Stimulated activated CD4-positive, alpha-beta T cell treated with anti-CD3 and anti-CD28 coated beads, TNF-alpha, amount 100 ng/mL, for 1 hour (primary cell): ENCODE measurements at regions not wholly inside any gene's neighbourhood (a gene's known extent, or its start where the extent isn't known, plus 50 kb on each side); places are given as distances from the start of the nearest gene placed in this dataset.

Experiments
- DNase-seq, 3 donors: peaks; one replicate each; pipeline ENCODE4 v3.0.0-alpha.2; 2020; ENCODE audit warnings: low read depth in 3 of 3, low spot score in 1 of 3

DNA sequence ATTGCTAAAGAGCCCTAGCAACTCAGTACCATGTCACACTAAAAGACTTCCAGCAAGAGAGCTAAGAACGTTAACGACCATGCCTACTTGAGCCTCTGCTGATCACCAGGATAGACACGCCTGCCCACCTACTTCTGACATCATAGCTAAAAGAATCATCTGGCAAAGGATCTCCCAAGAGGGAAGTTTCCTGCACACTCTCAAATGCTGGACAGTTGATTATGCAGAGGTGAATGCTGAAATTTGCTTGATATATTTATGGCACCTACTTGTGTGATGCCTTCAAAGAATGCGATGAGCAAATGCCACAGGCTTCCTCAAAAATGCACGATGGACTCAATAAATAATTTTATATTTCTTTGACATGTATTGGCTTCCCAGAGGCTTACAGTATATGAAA, 113.6 kb downstream of the GALC start:
- DNase-seq, result no peak

DNA sequence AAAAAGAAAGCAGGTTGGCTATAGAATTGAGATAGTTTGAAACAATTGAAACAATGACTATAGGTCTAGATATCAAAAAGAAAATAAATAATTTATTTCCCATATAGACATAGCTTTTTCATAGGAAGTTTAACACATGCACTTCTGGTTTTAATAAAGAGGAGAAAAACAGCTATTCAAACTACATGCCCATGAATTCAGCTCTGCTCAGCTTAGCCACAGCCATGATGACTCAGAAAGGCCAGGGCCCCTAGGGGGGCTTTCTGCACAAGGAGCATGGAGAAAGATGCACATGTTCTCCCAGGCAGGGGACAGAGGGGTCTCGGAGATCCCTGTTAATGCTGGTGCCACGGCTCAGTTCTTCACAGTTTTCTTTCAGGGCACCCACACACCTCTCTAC, 114.0 kb downstream of the GALC start:
- no peak for DNase-seq

DNA sequence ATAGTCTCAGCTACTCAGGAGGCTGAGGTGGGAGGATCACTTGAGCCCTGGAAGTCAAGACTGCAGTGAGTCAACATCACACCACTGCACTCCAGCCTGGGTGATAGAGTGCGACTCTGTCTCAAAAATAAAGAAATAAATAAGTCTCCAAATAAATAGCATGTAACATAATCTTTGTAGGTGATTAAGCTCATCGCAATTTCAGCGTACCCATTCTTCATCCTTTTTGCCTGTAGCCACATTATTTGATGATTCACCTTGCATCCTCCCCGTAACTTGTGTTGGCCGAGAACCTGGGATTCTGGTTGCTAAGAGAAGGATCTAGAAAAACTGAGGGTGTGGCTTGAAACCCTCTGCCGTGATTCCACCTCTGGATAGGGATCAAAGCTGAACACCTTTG, 115.1 kb downstream of the GALC start:
- no peak for DNase-seq

DNA sequence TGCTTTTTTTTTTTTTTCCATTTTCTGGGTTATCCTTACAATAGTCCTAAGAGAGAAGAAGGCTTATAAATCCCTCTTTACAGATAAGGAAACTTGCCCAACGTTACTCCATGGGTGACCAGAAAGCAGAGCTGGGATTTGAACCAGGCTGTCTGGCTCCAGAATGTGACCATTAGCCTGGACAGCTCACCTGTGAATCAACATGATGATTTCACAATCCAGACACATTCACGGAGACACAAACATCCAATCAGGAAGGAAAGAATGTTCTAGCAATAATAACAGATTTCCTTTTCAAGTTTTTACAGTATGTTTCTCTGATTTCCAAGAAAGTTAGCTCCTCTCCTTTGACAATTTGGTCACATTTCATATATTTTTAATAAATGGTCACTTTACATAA, 118.3 kb downstream of the GALC start:
- no peak for DNase-seq

DNA sequence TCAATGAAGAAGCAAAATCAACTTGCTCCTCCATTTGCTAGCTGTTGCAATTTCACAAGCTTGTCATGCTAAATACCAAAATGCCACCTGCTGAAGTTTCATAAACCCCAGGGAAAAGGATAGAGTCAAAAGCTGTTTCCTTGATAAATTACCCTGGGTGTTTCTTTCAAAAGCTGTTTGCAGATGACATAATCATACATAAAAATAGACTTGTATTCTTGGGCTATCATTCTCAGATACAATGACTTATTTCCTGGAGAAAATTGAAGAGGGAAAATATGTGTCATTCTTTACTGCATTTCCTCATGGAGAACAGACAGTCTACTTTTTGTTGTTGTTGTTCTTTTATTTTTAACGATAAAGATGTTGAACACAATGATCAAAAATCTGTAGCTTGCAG, 119.2 kb downstream of the GALC start:
- no peak for DNase-seq

DNA sequence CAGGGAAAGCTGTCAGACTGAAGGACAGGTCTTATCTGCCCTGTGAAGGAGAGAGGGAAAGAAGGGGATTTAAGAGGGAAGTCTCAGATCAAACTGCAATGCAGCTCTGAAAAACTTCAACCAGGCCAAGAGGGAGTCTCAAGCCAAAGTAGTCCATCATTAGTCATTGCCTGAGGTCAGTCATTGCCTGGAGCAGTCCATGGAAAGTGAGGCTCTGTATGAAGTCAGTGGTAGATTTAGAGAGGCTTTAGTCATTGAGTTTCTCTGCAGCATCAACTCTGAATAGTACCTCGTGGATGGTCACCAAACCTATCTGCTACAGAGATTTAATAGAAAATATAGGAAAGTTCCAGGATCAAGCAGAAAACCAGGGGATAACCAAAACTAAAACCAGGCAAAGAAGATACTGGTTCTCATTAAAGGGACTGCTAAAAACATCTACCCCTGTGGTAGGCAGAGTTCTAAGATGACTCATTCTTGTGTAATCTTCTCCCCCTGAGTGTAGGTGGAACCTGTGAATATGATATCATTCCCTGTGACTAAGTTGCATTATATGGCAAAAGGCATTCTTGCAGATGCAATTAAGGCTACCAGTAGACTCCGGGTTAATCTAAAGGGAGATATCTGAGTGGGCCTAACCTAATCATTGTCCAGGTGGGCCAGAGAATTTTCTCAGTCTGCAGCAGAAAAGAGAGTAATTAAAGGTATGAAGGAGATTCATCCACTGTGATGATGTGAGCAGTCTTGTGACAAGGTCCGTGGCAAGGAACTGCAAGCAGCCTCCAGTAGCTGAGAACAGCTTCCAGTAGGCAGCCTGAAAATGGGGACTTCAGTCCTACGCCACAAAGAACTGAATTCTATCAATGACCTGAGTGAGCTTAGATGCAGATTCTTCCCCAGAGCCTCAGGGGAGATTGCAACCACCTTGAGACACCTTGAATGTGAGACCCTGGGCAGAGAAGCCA, 123.1 kb downstream of the GALC start:
- no peak for DNase-seq

DNA sequence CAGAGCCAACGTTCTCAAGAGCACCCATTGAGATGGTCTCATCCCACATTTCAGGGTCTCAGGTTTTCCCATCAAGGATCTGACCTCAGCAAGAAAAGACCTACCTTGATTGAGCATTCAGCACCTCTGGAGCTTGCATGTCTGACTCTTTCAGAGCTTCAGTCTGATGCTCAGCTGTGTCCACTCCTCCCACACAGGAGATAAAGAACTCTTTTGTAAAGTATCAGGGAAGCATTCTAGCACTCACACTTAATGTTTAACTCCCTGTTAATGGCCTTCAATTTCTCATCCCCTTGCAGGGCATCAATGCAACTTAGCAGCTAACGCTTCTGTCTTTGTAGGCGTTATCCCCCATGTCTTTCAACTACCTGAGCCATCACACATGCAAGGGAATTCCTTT, 124.1 kb downstream of the GALC start:
- no peak for DNase-seq

DNA sequence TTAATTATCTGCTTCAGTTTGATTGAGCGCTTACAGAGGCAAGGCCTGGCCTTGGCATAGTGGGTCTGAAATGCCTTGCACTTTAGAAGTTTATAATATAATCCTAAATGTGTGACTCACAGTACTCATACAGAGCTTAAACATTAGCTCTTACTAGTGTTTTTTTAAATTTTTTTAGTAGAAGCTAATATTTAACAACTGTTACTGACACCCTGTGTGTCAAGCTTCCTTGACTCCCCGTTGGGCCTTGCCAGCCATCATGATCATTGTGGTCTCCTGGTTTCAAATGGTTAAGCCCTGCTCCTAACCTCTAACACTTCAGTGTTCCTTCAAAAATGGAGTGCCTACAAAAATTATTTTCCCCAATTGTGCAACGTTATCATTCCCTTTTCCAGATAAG, 126.9 kb downstream of the GALC start:
- DNase-seq, result no peak

DNA sequence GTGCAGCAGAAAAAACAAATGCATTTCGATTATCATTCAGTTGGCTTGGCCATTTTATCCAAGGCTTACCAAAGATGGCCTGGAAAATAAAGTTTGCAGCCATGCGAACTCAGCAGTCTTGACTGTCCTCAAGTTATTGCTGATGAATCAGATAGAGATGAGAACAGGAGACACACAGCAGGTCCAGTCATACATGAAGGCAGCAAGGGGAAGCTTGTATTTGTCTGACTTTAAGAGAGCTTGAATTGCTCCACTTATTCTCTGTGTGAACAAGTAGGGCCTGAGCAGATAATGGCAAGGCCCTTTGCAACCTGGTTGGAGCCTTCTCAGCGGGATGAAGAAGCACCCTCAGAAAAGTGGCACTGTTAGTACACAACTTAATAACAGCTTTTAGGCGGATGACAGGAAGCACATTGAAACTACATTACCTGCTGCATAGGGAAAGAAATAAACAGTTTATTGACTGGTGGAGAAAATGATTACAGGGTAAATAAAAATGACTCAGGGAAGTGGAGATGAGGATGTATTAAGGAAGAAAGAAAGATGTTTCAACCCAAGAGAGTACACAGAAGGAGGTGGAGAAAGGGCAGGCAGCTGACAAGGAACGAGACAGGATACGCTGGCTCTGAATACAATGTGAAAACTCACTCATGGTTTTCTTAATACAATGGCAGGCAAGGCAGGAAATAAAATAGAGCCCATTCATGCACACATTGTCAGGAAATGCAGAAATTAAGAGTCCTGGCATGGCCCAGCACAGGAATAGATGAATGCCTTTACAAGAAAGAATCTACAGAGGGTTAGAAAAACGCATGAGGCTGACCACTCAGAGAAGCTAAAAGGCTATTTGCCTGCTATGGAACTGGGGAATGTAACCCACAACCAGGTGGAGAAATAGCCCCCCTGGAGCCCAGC, 128.4 kb downstream of the GALC start:
- no peak for DNase-seq

DNA sequence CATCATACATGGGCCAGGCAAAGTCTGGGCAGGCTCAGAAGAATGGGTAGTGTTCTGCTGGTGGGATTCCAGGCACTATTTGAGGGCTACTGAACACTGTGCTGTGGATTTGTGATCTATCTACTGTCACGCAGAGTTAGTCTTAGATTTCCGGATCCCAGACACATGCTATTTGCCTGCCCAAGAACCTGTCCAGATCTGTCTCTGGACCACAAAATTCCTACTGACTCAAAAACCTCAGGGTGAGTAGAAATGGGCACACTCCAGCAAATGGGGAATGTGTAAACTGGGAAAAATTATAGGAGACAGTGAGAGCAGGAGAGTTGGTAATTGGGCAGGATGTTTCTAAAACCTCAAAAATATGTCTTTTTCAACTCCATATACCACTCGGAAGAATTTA, 129.9 kb downstream of the GALC start:
- no peak for DNase-seq

DNA sequence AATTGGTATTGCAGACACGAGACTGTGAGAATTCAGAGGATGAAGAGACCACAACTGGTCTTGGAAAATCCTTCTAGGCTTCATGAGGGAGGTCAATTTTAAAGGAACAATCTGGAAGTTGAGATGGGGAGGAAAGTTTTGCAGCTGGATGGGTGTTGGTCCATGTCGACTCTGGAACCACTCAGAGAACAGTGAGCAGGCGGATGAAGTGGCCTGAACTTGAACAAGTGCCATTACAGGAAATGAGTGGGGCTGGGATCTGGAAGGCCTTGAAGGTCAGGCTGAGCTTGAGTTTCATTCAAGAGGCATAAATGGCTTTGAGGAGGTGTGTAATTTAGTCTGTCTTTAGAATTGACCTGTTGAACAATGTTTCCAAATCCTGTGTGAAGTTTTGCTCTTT, 140.9 kb downstream of the GALC start:
- DNase-seq, result no peak

DNA sequence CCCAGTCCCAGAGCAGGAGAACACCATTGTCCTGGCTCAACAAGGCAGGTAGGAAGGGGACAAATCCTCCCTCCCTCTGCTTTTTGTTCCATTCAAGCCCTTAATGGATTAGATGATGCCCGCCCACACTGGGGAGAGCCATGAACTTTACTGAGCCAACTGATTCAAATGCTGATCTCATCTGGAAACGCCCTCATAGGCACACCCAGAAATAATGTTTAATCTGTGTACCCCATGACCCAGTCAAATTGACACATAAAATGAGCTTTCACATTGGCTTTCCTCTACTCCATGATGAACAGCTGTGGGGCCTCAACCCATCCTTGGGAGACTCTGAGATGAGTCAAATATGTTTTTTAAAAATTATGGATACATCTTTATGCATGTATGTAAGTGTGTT, 141.8 kb downstream of the GALC start:
- DNase-seq, result no peak

DNA sequence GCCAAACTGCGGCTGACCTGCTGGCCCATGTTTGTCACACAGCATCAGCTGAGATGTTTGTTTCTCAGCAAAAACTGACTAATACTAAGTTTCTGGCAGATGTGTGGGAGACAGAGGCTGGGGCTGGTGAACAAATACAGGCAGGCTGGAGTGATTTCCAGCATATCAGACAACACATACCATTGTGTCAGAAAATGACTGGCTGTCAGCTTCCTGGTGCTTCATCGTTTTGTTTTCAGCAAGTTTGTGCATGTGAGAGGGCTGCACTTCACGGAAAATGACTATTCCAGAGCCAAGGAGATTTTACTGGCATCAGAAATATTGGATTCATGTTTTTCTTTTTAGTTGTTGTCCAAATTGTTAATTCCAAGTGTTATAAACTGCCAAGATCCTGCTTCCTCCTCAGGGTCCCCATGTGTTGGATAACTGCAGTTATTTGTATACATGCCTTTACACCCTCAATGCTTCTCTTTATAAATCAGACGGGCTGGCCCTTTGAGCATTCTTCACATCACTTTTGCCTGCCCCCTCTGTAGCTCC, 145.7 kb downstream of the GALC start:
- DNase-seq, result no peak

DNA sequence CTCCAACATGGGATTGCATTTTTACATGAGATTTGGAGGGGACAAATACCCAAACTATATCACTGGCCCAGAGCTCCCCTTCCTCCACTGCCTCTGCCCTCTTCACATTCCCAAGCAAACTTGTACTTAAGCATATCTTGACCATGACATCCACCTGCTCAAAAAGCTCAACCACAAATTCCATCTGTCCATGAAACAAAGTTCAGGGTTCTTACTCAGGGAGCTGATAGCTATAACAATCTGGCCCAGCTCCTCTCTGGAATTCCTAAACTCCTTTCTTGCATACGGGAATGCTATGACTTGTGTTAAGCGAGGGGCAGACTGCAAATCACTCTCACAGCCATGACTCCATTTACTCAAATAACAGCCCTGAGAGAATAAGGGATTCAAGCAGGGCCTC, 152.1 kb downstream of the GALC start:
- DNase-seq, result no peak

DNA sequence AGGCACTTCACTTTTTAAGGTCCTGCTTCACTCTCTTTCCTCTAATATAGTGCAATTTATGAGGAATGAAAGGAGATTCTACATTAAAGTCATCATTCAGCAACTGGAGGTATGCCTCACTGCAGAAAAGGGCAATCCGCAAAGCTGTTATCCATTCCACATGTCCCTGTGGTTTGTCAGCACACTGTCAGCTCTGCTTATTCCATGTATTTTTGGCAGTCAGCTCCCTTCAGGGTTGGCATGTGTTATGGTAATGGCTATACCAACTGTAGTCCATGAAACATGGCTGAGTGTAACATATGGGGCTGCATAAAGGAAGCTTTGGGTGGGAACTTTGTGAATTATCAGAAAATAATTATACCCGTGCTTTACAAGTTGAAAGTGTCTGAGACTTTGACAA, 154.1 kb downstream of the GALC start:
- DNase-seq, result no peak

DNA sequence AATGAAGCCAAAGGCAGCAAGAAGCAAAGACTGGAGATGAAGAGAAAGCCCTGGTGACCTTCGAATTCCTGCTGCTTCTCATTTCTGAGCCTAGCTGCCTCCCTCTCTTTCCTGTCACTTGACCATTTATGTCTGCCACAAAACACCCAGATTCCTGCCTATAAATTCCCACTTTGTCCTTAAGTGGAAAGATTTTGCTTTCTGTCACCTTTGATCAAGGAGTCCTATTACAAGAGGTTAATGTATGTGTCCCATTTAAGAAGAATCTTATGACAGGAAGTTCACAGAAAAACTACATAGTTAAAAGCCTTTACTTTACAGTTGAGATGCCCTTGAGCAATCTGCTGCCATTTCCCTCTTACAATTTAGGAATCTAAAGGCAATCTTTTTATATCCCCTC, 155.7 kb downstream of the GALC start:
- no peak for DNase-seq

DNA sequence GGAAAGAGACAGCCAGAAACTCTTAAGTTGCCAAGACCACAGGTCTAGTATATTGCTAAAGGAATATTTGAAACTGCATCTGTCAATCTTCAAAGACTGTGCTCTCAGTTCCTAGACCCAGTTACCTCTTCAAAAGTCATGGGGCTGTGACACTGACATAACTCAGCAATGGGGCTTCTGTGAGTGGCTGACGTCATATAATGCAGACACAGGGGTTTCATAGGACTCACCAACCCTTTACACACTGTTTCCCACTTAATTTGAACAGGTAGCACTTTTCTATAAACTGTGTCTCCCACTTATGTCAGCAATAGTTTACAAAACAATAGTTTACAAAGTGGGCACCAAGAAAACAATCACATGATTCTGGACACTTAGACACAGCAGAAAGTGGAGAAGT, 158.4 kb downstream of the GALC start:
- DNase-seq, result no peak

DNA sequence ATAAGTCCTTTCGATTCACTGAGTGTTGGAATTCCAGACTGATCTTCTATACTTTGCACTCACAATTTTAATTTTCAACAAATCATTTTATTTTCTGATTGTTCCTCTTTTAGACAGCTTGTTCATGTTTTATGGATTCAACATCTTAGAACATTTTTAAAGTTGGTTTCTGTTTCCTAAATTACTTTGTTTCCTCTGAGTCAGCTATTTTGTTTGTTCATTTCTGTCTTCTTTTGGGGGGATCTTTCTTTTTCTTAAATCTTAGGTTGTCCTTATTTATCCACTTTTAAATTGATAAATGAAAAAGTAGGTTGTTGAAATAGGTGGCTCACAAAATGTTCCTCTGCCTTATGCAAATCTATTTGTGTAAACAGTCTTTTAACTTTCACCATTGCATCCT, 160.0 kb downstream of the GALC start:
- DNase-seq, result no peak

DNA sequence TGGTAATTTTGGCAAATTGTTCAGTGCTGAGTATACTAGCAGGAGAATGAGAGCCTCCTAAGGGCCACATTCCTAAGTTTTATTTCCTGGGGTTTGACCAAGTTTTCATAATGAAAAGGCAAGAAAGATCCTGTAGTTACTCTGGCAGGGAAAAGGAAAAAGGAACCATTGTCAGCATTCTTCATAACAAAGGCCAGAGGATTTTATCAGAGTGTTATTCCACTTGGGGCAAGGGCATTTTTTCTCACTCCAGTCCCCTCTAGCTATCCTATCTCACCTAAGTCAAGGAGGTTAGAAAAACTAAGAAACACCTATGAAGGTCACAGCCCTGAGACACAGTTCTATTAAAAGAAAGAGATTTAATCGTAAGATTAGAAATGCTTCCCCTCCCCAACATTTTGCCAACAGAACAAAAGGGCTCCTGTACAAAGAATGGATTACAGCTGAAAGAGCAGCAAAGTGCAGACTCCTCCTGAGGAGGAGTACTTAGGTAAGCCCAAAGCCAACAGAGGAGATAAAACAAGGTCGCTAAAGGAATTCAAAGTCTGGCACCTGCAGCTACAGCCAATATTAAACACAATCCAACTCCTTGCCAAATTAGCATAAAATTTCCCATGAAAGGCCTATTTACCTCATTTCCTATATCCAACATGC, 162.4 kb downstream of the GALC start:
- DNase-seq, result no peak

DNA sequence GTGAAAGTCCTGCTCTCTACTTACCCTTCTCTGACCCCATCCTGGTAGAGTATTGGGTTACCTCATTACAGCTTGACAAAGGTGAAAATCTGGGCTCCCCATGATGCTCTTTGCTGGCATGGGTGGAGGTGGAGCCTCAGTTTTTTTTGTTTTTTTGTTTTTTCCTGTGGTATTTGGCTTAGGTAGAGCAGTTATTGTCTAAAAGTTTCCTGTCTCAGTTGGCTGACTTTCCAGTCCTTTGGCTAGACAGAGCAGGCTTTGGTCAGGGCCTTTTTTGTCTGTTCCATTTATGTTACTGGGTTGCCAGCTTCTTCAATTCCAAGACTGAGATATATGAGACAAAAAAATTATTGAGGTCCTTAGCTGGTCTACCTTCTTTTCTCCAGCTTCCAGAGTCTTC, 163.4 kb downstream of the GALC start:
- DNase-seq, result no peak

DNA sequence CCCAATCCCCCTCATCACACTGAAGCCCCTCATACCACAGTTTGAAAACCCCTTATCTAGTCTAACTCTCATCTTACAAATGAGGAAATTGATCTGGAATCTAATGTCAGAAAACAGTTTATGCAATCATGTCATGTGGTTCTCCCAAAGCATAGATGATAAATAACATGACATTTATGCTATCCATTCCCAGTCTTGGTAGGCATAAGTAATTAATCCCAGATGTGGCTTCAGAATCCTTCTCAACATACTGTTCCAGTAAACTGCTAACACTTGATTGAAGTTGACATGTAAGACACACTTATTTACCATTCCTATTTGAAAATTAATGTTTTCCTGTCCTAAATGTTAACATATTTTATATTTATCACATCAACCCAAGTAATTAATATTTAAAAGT, 168.7 kb downstream of the GALC start:
- no peak for DNase-seq
